GM19468 (cell line): ENCODE measurements at regions not wholly inside any gene's neighbourhood (a gene's known extent, or its start where the extent isn't known, plus 50 kb on each side); places are given as distances from the start of the nearest gene placed in this dataset.
"Not testable (repeated sequence)": the region's sequence is repeated elsewhere in the genome, so short reads cannot be mapped to it uniquely, and the experiment has no call there.

Source experiments
- ATAC-seq: cut with Tn5 transposase; IDR thresholded peaks from one replicate; pipeline ENCODE4 v1.9.1; 2021; ENCODE audit warnings: mild to moderate bottlenecking, moderate library complexity, moderate number of reproducible peaks; ENCODE audit not compliant: unreplicated experiment; ENCODE audit errors: extremely low read depth

- no peak for ATAC-seq
Measured at GRCh38 chr3:150249779-150250470, 158.2 kb upstream of the TSC22D2 start.

GRCh38 chr3:150248888-150249681 lies 159.0 kb upstream of the TSC22D2 start:
- ATAC-seq, result no peak

- ATAC-seq, result no peak
Measured at GRCh38 chr3:150248116-150248887, 159.8 kb upstream of the TSC22D2 start.

- ATAC-seq, result no peak
Measured at GRCh38 chr3:150247441-150247840, 160.7 kb upstream of the TSC22D2 start.

GRCh38 chr3:150243466-150243865 lies 164.6 kb upstream of the TSC22D2 start:
- no peak for ATAC-seq

- no peak for ATAC-seq
Measured at GRCh38 chr3:150242220-150242936, 165.7 kb upstream of the TSC22D2 start.

GRCh38 chr3:150240891-150241290 lies 167.2 kb upstream of the TSC22D2 start:
- ATAC-seq, result no peak

GRCh38 chr3:150239766-150240165 lies 168.3 kb upstream of the TSC22D2 start:
- no peak for ATAC-seq

GRCh38 chr3:150238995-150239619 lies 169.0 kb upstream of the TSC22D2 start:
- ATAC-seq, result no peak

GRCh38 chr3:150238048-150238802 lies 169.9 kb upstream of the TSC22D2 start:
- no peak for ATAC-seq

GRCh38 chr3:150237490-150237889 lies 170.6 kb upstream of the TSC22D2 start:
- ATAC-seq, result no peak

GRCh38 chr3:150236316-150237082 lies 171.6 kb upstream of the TSC22D2 start:
- no peak for ATAC-seq

GRCh38 chr3:150235799-150236198 lies 172.3 kb upstream of the TSC22D2 start:
- ATAC-seq, result no peak

- ATAC-seq, result no peak
Measured at GRCh38 chr3:150232992-150233451, 175.1 kb upstream of the TSC22D2 start.

- ATAC-seq, result no peak
Measured at GRCh38 chr3:150230037-150230436, 178.1 kb upstream of the TSC22D2 start.

- not testable (repeated sequence) for ATAC-seq
Measured at GRCh38 chr3:150228626-150229025, 179.5 kb upstream of the TSC22D2 start.

GRCh38 chr3:150227839-150228238 lies 180.3 kb upstream of the TSC22D2 start:
- ATAC-seq, result no peak

- no peak for ATAC-seq
Measured at GRCh38 chr3:150225986-150226385, 182.1 kb upstream of the TSC22D2 start.
